Keratinocyte (primary cell): ENCODE measurements at regions not wholly inside any gene's neighbourhood (a gene's known extent, or its start where the extent isn't known, plus 50 kb on each side); places are given as distances from the start of the nearest gene placed in this dataset.

ENCODE experiments used
- DNase-seq: peaks from one replicate; pipeline ENCODE4 v3.0.0-alpha.2; 2011; ENCODE audit warnings: low read depth, missing footprints, low spot score
- FAIRE-seq: peaks from 2 replicates; lab custom pipeline; 2011; peaks lifted over from hg19 to GRCh38; lab: Jason Lieb, UNC
- H2AFZ ChIP-seq: 2 replicates; pipeline ENCODE4 v1.6.0; 2012; ENCODE audit warnings: low read length, control low read depth, inconsistent platforms; ENCODE audit not compliant: control insufficient read depth
- H3K27ac ChIP-seq: 2 replicates; pipeline ENCODE4 v1.5.1; 2011; ENCODE audit warnings: low read length; ENCODE audit not compliant: control insufficient read depth, insufficient read depth
- H3K27me3 ChIP-seq: 3 replicates; pipeline ENCODE4 v1.6.0; 2011; ENCODE audit warnings: low read length; ENCODE audit not compliant: control insufficient read depth, insufficient read depth; ENCODE audit errors: extremely low read depth
- H3K36me3 ChIP-seq, 2 experiments: 2 replicates in 1 of 2; 3 replicates in 1 of 2; pipeline ENCODE4 v1.5.1; 2011; ENCODE audit warnings: low read length in 2 of 2, mild to moderate bottlenecking in 1 of 2; ENCODE audit not compliant: control insufficient read depth in 2 of 2, insufficient read depth in 2 of 2; ENCODE audit errors: extremely low read depth in 1 of 2
- H3K4me1 ChIP-seq: 3 replicates; pipeline ENCODE4 v1.5.1; 2011; ENCODE audit warnings: low read length; ENCODE audit not compliant: control insufficient read depth, insufficient read depth; ENCODE audit errors: extremely low read depth
- H3K4me2 ChIP-seq: 3 replicates; pipeline ENCODE4 v1.6.0; 2011; ENCODE audit warnings: low read depth, low read length; ENCODE audit not compliant: control insufficient read depth, insufficient read depth; ENCODE audit errors: extremely low read depth
- H3K4me3 ChIP-seq, 3 experiments: fragments of 200-600 bp in 1 of 3; sonication (generic) in 1 of 3; 2 replicates in 2 of 3; 3 replicates in 1 of 3; pipeline ENCODE4 v1.5.1; 2011 to 2016; ENCODE audit warnings: low read length in 3 of 3, mild to moderate bottlenecking in 3 of 3, control low read depth in 2 of 3, inconsistent platforms in 1 of 3, low read depth in 1 of 3, mixed read lengths in 1 of 3, mixed run types in 1 of 3, moderate library complexity in 1 of 3; ENCODE audit not compliant: control insufficient read depth in 2 of 3, insufficient read depth in 2 of 3; ENCODE audit errors: extremely low read depth in 1 of 3
- H3K79me2 ChIP-seq: 2 replicates; pipeline ENCODE4 v1.6.0; 2012; ENCODE audit warnings: low read length; ENCODE audit not compliant: control insufficient read depth, insufficient read depth
- H3K9ac ChIP-seq: 3 replicates; pipeline ENCODE4 v1.6.0; 2011; ENCODE audit warnings: low read length; ENCODE audit not compliant: control insufficient read depth, insufficient read depth; ENCODE audit errors: extremely low read depth
- H3K9me1 ChIP-seq: 3 replicates; pipeline ENCODE4 v1.6.0; 2011; ENCODE audit warnings: low read length; ENCODE audit not compliant: control insufficient read depth, insufficient read depth; ENCODE audit errors: extremely low read depth
- H3K9me3 ChIP-seq: 2 replicates; pipeline ENCODE4 v1.5.1; 2012; ENCODE audit warnings: low read depth, low read length; ENCODE audit not compliant: control insufficient read depth
- H4K20me1 ChIP-seq: 3 replicates; pipeline ENCODE4 v1.6.0; 2011; ENCODE audit warnings: low read length; ENCODE audit not compliant: control insufficient read depth, insufficient read depth; ENCODE audit errors: extremely low read depth
- EZH2 ChIP-seq: IDR thresholded peaks from one replicate; pipeline ENCODE4 v1.6.1; 2012; ENCODE audit warnings: inconsistent platforms, mild to moderate bottlenecking, low read length, moderate library complexity
- dilution Hi-C: fragments of 300-500 bp; cut with MboI; formaldehyde crosslinking; loops from one replicate; pipeline ENCODE4 v1.7.0; 2020; ENCODE audit warnings: low sequenced_read_pairs; ENCODE audit not compliant: extremely low pct_ligation_motif_present
- TF ChIP-seq, protein P1 (sequence below), 3 experiments: IDR thresholded peaks in 1 of 3; conservative IDR thresholded peaks in 1 of 3; optimal IDR thresholded peaks in 1 of 3; 2 replicates in 2 of 3; 3 replicates in 1 of 3; pipeline versions ENCODE3 to v1.5.1; 2011; ENCODE audit warnings: low read length in 3 of 3, mild to moderate bottlenecking in 3 of 3, moderate library complexity in 2 of 3, control low read depth in 1 of 3, inconsistent platforms in 1 of 3; ENCODE audit not compliant: insufficient read depth in 2 of 3; ENCODE audit errors: extremely low read depth in 1 of 3

DNA sequence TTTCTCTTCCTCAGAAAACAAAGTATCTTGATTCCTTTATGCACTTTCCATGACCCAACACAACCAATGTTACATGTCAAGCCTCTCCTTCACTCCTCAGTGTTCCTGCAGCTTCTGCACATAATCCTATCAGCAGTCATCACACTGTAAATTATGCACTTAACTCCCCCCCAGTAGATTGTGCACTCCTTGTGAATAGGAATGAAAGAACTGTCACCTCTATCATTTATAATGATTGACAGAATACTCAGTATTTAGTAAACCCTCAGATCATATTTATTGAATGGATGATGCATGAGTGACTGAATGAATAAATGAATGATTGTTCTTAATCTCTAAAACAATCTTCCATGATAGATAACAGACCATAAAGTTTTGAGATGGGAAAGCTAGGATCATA lies 253.3 kb downstream of the HS3ST1 start:
- Histone ChIP-seq H3K9ac (no peak overlapping the region), H3K9me3 (no peaks in the 10 kb centered on the region), H2AFZ (no peak overlapping the region), H4K20me1 (no peaks in the 10 kb centered on the region), H3K79me2 (no peaks in the 10 kb centered on the region), H3K27me3 (no peaks in the 10 kb centered on the region), H3K27ac (no peak overlapping the region), H3K4me2 (no peak overlapping the region), H3K4me3 (no peak overlapping the region), H3K9me1 (no peaks in the 10 kb centered on the region), H3K4me1 (no peaks in the 10 kb centered on the region), H3K36me3 (no peaks in the 10 kb centered on the region)
- TF ChIP-seq EZH2: no peak
- TF ChIP-seq, protein P1, sequence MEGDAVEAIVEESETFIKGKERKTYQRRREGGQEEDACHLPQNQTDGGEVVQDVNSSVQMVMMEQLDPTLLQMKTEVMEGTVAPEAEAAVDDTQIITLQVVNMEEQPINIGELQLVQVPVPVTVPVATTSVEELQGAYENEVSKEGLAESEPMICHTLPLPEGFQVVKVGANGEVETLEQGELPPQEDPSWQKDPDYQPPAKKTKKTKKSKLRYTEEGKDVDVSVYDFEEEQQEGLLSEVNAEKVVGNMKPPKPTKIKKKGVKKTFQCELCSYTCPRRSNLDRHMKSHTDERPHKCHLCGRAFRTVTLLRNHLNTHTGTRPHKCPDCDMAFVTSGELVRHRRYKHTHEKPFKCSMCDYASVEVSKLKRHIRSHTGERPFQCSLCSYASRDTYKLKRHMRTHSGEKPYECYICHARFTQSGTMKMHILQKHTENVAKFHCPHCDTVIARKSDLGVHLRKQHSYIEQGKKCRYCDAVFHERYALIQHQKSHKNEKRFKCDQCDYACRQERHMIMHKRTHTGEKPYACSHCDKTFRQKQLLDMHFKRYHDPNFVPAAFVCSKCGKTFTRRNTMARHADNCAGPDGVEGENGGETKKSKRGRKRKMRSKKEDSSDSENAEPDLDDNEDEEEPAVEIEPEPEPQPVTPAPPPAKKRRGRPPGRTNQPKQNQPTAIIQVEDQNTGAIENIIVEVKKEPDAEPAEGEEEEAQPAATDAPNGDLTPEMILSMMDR (optimal IDR thresholded peaks at IDR 0.05 in 1 of 3, IDR thresholded peaks at IDR 0.05 in 1 of 3, conservative IDR thresholded peaks at IDR 0.05 in 1 of 3; ENCODE audit: extremely low read depth in 1 of 3, insufficient read depth in 2 of 3, low read length in 3 of 3): no peak
- dilution Hi-C loops: no loop called here
- FAIRE-seq (no peak), DNase-seq (no peak)

DNA sequence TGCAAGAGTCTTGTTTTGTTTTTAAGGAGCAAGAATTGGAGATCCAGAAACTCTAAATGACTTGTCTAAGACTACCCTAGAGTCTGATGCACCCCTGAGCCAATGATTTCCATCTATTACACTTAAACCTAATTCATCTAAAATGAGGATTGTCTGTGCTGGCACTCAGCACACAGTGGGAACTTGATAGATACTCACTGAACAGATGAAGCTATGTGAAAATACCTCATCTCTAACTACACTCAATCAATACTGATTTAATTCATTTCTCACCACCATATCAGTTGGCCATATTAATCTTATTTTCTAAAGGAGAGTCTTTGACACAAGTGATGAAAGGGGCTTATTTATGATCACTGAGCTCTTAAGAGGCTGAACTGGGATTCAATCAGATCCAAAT lies 262.1 kb downstream of the HS3ST1 start:
- no peak for DNase-seq
- TF ChIP-seq, protein P1 (optimal IDR thresholded peaks at IDR 0.05 in 1 of 3, IDR thresholded peaks at IDR 0.05 in 1 of 3, conservative IDR thresholded peaks at IDR 0.05 in 1 of 3; ENCODE audit: extremely low read depth in 1 of 3, insufficient read depth in 2 of 3, low read length in 3 of 3): no peak
- Histone ChIP-seq H3K9me3 (no peaks in the 10 kb centered on the region), H3K9me1 (no peaks in the 10 kb centered on the region), H3K79me2 (no peaks in the 10 kb centered on the region), H3K27me3 (no peaks in the 10 kb centered on the region), H3K9ac (no peak overlapping the region), H3K4me2 (no peak overlapping the region), H2AFZ (no peak overlapping the region), H3K27ac (no peak overlapping the region), H3K36me3 (no peaks in the 10 kb centered on the region), H3K4me3 (no peak overlapping the region), H4K20me1 (no peaks in the 10 kb centered on the region), H3K4me1 (no peaks in the 10 kb centered on the region)
- dilution Hi-C loops: no loop called here
- FAIRE-seq: no peak
